Ramos (cell line): ENCODE measurements at regions not wholly inside any gene's neighbourhood (a gene's known extent, or its start where the extent isn't known, plus 50 kb on each side); places are given as distances from the start of the nearest gene placed in this dataset.

Experiments
- in situ Hi-C: fragments of 300-500 bp; cut with MboI; formaldehyde crosslinking; loops from one replicate; pipeline ENCODE4 v1.14.3; 2022; ENCODE audit warnings: low sequenced_read_pairs; ENCODE audit not compliant: unreplicated experiment

DNA sequence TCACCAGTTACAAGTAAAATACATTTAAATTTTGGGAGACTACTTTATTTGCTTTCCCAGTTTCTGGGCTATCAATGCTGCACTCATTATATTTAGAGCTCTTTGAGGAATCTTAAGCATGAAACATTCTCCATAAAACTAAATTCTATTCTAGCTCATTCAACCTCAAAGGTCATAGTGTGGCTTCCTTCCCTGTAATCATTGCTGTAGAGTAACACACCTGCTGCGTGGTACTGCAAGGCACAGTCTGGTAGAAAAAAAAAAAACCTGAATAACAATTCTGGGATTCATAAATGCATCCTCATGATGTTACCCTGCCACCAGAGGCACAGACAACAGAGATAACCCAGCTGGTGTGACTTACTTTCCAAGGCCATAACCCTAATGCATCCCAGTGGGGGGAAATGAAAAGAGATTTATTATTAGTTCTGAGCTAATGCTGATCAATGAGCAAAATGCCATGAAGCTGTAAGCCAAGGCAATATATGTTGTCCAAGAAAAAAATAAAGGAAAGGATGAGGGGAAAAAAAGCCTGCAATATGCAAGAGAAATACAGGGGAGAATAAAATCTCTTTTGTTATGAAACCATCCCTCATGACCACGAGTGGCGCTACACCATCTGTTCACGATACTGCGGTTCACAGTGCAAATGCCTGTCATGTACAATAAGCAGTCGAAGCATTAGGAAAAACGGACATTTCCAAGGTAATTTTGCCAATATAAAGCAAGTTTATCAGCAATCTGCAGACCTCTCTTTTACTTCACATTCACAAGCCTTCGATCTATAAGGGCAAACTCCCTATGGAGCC, 1481.6 kb upstream of the PIK3C3 start:
- in situ Hi-C loops = no loop called here

DNA sequence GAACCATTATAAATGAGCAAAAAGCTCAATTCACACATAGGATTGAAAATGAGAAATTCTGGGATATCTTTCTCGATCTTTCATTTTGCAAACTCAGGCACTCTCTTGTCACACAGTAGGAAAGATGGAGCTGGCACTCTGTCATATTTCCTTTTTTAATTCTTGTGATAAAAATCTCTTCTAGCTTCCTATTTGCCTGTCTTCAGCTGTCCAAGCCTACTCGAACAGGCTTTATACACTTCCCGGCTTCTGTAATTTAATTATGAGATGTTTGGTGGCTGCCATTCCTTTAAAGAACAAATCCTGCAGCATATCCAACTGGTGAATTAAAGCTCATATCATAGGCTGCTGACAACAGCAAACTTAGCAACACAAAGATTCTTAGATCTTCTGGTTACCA, 1484.3 kb upstream of the PIK3C3 start:
- in situ Hi-C loops = no loop called here

DNA sequence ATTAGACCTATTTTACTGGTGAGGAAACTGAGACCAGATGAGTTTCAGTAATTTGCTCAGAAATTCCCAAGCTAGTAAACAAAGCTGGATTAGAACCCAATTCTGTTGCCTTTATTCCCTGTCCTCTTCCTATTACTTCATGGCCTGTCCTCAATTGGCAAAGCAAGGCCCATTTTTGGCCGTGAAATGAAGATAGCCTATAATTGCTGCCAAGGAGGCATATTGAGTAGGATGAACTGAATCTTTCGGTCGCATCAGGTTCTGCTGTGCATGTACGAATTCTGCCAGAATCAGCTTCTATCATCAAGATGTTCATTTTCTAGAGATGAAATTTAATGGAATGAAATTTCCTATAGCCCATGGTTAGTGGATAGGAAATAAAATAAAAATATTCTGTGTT, 1485.2 kb upstream of the PIK3C3 start:
- in situ Hi-C loops = no loop called here

DNA sequence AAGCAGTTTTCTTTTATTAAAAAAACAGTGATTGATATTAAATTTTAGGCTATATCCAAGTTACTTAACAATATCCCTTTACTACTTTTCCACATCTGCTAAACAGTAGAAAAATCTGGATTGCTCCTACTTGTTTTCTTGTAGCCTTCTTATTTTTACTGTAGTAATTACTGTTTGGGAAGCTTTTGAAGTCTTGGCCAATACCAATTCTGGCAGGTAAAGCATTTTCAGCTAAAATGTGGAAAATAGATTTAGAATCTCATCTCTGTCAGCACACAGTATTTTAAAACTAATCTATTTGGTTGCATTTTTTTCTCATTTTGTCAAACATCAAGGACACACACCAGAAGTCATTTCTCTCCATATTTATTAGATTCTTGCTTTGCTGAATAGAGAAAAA, 1485.7 kb upstream of the PIK3C3 start:
- in situ Hi-C loops = no loop called here

DNA sequence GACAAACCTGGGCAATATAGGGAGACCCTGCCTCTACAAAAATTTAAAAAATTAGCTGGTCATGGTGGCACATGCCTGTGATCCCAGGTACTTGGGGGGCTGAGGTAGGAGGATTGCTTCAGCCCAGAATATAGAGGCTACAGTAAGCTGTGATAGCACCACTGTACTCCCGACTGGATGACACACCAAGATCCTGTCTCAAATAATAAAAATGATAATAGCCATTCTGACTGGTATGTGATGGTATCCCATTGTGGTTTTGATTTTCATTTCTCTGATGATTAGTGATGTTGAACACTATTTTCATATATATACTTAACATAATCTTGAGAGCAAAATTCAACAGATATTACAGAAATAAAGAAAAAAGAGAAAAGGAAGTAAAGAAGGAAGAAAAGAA, 1491.0 kb upstream of the PIK3C3 start:
- in situ Hi-C loops = no loop called here

DNA sequence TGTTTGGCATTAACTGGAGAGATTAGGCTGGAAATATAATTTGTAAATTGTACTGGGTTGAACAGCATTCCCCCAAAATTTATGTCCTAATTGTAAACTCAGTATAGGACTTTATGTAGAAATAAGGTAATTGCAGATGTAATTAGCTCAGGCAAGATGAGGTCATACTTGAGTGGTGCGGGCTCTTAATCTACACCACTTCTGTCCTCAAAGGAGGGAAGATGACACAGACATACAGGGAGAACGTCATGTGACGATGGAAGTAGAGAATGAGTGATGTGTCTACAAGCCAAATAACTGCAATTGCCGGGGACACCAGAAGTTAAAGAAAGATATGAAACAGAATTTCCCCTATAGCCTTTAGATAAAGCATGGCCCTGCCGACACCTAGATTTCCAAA, 1501.1 kb upstream of the PIK3C3 start:
- in situ Hi-C loops = no loop called here

DNA sequence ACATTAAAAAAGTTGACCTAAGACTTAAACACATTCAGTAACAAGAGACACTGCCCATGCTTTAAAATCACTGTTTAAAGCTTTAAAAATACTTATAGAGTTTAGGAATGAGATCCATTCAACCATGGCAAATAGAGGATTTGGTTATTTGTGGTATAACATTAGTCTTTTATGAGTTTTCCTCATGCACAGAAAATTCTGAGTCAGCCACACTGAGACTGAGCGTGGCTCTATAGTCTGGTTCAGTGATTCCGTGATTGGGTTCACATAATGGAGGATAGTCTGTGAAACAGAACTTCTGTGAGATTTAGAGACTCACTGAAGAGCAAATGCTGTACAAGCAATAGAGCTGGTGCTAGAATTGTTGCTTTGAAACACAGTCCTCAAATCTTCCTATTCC, 1502.4 kb upstream of the PIK3C3 start:
- in situ Hi-C loops = no loop called here

DNA sequence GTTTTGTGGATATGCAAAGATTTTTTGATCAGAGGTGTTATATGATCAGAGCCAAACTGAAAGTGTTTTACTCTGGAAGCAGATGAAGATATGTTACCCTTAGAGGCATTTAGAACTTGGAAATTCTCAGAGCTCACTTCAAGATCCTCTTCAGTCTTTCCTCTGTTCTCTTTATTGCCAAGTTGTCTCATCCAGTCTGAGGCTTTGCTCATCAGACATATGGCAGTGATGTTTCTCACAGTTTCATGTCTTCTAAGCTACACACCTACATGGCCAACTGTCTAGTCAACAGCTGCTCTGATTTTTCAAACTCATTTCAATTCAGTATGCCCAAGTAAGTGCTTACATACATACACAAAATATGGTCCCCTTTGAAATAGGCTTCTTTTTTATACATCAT, 1504.3 kb upstream of the PIK3C3 start:
- in situ Hi-C loops = no loop called here

DNA sequence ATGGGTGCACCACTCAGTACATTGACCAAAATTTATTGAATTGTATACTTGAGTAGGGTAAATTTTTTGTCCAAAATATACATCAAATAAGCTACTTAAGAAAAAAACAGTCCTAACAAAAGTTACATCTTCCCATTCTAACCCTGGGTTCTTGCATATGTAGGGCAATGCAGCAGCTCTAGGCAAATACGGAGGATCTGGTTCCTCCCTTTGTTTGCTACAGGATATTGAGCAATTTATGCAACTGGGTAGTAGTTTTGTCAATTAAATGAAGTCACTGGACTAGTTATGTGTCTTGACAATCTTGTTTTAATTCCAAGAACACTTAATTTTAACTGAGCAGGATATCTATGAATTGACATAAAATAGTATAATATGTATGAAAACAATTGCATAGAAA, 1507.2 kb upstream of the PIK3C3 start:
- in situ Hi-C loops = no loop called here

DNA sequence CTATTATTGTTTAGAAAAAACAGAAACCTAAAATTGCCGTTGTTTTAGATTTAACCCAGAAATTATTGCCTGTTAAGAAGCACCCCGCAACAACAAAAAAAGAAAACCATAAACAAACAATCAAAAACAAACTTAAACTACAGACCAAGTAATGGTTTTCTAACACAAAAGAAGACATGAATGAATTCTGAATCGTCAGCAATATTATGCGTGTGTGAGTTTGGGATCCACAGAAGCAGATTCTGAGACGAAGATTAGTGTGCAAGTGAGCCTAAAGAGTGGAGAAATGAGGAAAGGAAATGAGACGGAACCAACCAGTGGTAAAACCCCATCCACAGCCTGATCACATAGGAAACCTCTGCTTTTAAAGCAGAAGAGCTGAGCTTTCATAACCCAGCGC, 1514.9 kb upstream of the PIK3C3 start:
- in situ Hi-C loops = no loop called here

DNA sequence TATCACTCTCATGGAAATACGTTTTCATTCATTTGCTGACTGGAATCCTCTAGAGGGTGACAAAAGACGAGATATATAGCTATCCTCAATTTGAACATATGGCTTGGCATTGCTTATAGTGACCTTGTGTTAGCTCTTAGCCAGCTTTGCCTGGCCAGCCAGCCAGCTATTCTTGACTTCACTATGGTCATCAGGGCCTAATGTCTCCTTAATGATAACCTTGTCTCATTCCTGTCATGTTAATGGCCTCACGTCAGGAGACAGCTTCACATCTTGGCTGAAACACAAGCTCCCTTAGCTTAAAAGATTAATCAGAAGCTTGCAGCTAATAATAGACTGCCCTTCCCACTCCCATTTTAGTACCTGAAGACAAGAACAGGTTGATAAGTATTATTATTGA, 1517.5 kb upstream of the PIK3C3 start:
- in situ Hi-C loops = no loop called here

DNA sequence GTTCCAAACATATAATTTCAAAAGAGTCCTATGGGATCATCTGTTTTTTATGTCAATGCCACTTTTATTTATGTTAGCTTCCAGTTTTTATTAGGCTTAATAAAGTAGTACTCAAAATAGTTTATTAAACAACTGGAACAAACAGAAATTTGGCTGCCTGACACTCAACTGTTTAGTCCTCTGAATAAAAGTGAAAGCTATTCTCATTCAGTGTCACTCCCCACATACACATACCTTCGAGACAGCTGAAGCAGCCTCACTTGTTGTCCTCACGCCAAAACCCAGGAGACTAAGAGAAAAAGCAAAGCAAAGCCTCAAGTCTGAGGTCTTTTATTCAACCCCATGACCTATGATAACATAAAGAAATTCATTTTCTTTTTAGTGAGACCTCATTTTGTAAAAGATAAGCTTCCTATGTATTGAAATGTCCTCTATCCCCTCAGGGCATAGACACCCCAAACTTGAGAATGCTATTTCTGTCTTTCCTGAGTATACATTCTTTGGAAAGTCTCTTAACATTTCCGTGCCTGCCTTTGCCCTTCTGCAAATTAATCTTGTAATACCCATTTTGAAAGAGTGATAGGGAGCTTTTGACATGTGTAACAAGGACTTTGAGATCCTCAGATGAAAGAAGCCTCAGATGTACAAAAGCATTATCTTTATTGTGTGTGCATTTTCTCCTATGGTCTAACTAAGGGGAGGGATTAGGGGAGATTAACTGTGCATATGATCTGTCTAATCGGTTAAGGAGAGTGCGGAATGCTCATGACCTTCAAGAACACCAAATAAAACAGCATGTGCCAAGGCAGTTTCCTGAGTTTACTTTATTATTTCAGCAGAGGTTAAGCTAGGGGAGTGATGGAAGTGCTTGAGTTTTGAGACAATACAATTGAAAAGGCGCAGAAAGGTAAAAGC, 1523.7 kb upstream of the PIK3C3 start:
- in situ Hi-C loops = no loop called here

DNA sequence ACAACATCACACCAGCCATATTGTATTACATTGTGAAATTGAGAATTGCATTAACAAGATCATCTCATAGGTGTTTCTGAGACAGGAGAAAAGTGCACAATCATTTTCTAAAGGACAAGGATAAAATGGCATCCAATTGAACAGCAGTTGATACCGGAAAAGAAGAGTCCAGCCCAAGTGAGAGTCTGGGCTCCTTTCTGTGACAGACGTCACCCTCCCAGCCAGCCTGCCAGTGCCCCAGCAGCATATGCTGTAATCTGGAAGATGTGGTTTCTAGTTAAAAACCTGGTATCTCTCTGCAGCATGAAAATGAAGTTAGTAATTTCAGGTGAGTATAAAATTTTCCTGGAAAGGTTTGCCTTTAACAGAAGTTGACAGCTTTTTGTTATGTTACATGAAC, 1531.7 kb upstream of the PIK3C3 start:
- in situ Hi-C loops = no loop called here

DNA sequence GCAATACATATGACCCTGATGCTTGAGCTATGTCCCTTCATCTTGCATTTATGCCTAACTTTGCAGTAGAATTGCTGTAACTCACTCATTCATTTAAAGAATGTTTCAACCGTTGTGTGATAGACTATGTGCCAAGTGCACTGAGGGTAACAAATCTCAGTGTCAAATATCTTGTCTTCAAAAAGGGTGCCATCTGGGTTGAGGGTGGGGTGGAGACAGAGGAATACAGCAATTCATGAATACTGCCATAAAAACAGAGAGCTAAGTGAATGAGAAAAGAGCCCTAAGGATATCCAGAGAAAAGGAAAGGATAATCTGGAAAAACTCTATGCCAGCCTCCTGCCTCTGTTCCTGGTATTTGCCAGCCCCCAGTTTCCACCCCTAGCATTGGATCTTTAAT, 1534.4 kb upstream of the PIK3C3 start:
- in situ Hi-C loops = no loop called here

DNA sequence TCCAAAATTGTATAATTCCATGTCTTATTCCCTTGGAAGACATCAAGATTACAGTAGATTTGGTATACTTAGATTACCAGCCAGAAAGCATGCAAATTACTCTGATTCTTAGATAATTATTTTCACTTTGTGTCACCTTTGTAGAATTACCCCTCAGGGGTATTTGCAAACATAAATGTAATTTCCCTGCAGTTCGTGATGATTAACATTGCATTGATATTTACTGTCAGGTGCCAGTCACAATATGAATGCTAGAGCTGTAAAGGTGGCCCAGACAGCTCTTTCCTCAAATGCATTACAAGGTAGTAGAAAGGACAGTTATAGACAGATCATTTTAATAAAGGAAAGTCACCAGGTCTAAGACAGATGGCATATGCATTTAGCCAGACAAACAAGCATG, 1537.5 kb upstream of the PIK3C3 start:
- in situ Hi-C loops = no loop called here

DNA sequence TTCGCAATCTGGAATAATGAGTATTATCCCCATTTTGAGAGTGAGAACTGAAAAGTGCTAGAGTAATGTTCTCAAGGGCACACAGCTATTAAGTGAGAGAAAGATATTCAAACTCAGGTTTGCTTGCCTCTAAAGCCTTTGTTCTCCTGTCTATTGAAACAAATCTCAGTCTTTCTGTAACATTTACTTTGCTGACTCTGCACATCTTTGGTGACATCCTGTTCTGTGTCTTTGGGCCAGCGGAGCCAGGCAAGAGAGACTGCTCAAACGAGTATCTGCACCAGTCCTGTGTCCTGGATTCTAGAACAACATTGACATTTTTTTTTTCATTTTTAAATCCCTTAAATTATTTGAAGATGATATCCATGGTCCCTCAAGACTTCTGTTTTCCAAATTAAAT, 1539.2 kb upstream of the PIK3C3 start:
- in situ Hi-C loops = no loop called here

DNA sequence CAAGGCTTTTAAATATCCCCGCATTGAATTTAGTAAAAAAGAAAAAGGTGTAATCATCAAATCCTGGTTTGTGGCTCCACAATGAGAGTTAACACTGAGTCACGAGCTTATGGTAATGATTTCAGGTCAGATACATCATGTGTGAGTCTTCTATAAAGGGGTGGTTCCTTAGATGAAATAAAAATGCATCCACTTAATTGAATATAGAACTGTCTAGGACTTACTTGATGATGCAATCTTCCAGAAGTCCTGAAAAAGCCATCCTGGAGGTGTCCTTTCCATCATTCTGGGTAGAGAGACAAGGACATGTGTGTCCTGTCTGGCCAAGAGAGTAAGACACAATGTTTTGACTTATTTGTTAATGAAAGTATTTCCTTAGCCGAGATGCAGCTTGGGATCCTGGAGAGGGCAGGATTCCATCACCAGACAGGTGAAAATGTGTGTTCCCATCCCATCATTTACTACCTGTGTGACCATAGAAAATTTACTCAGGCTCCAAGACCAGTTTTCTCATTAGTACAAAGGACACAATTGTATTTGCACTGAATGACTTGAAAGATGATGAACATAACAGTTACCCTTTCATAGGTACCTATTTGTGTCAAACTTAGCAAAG, 1539.8 kb upstream of the PIK3C3 start:
- in situ Hi-C loops = no loop called here

DNA sequence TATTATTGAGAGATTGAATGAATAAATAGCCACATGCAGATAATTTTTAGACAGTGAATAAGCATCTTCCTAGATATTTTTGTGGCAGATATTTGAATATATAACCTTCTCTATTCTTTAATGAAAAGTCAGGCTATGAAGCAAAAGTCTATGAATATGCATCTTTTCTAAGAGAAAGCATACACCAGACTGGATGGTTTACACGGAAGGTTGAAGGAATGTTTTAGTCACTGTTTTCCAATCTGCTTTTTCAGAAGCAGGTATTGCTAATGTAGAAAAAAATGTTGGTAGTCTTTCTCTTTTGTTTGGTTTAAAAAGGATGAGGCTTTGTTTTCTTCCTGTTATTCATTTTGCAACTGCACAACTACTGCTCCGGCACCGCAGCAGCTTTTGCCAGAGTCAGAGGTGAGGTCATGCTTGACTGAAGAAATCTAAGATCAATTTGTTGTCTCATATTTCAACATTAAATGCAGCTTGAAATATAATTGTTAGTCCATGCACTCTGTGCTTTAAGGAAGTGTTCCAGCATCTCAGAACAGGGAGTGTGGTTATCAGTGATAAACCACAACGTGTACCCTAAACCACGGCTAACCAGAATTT, 1540.8 kb upstream of the PIK3C3 start:
- in situ Hi-C loops = no loop called here

DNA sequence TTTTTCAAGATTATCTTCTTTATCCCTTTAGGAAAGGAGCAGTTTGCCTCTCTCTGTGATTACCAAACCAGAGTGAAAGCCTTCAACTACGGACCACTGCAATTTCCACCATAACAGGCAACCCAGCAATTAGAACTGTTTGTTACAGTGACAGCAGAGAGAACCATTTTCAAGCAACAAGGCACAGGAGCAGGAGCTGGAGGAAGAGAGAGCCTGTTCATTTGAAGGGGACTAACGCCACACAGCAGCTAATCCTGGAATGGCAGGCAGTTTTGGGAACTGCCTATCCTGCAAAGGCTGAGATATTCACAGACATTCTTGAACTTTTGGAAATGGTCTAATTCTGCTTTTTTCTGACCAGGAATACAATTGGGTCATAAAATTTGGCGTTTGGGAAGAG, 1541.9 kb upstream of the PIK3C3 start:
- in situ Hi-C loops = no loop called here

DNA sequence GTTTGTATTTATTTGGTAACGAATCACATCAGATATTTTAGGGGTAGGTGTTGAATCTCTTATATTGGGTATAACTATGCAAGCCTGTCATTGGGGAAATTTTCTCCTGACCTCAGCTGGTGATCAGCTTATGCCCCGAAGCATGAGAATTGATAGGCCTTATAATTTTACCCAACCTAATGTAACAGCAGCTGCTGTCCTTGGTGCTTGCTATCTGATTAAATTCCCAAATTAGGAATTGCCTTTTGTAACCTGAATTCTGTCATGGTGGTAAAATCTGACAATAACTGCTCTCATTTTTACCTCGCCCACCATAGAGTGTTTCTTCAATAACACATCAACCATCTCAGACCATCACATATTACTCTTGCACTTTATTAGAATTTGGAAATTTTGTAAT, 1542.6 kb upstream of the PIK3C3 start:
- in situ Hi-C loops = no loop called here

DNA sequence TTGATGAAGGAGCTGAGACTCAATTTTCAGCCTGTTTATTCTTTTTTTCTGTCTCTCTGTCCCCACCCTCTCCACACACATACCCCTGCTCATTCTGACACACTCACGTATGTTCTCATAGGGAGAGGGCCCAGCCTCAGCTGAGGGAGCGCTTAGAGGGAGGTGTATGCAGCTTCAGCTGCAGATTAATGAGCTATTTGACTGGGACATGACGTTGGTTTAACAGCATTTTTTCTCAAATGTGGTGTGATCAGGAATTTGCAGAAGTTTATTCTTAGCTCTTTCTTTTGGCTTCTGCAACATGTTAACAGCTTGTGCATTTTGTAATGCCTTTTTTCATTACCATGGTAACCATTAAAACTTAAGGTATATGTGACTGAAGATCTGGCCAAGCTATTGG, 1547.1 kb upstream of the PIK3C3 start:
- in situ Hi-C loops = no loop called here
